CD14-positive monocyte (primary cell): ENCODE measurements at regions not wholly inside any gene's neighbourhood (a gene's known extent, or its start where the extent isn't known, plus 50 kb on each side); places are given as distances from the start of the nearest gene placed in this dataset.

Source experiments
- DNase-seq, 3 donors: peaks; one replicate each; pipeline ENCODE4 v3.0.0-alpha.2; 2011 to 2022
- H2AFZ ChIP-seq: 2 replicates; pipeline ENCODE4 v1.6.0; 2012; ENCODE audit warnings: mild to moderate bottlenecking, low read depth, low read length, inconsistent platforms; ENCODE audit not compliant: insufficient read depth, poor library complexity, severe bottlenecking
- H3K27ac ChIP-seq, 2 donors: 1 replicate in 1 of 2; 2 replicates in 1 of 2; pipeline ENCODE4 v1.5.1; 2012 to 2013; ENCODE audit warnings: low read length in 2 of 2, control low read depth in 1 of 2, inconsistent platforms in 1 of 2, low read depth in 1 of 2, mild to moderate bottlenecking in 1 of 2
- H3K27me3 ChIP-seq, 2 donors: one replicate each; pipeline versions ENCODE4 v1.6.0 to v1.6.1; 2011 to 2013; ENCODE audit warnings: low read length in 2 of 2; ENCODE audit not compliant: control insufficient read depth in 2 of 2, insufficient read depth in 2 of 2
- H3K36me3 ChIP-seq, 2 donors: replicated peaks in 1 of 2; 1 replicate in 1 of 2; 2 replicates in 1 of 2; pipeline versions ENCODE4 v1.5.1 to v1.6.1; 2012 to 2013; ENCODE audit warnings: low read length in 2 of 2, control low read depth in 1 of 2, inconsistent platforms in 1 of 2, mild to moderate bottlenecking in 1 of 2; ENCODE audit not compliant: insufficient read depth in 2 of 2, control insufficient read depth in 1 of 2
- H3K4me1 ChIP-seq, 2 donors: 1 replicate in 1 of 2; 2 replicates in 1 of 2; pipeline versions ENCODE4 v1.5.1 to v1.6.1; 2012 to 2013; ENCODE audit warnings: low read length in 2 of 2, control low read depth in 1 of 2, inconsistent platforms in 1 of 2, mild to moderate bottlenecking in 1 of 2, moderate library complexity in 1 of 2; ENCODE audit not compliant: insufficient read depth in 2 of 2, control insufficient read depth in 1 of 2
- H3K4me2 ChIP-seq: replicated peaks from 2 replicates; pipeline ENCODE3; 2012; ENCODE audit warnings: low read length, moderate library complexity, mild to moderate bottlenecking; ENCODE audit not compliant: poor library complexity, severe bottlenecking; ENCODE audit errors: extremely low read depth
- H3K4me3 ChIP-seq, 3 experiments: fragments of 200-600 bp in 1 of 3; sonication (generic) in 1 of 3; replicated peaks in 1 of 3; 1 replicate in 2 of 3; 2 replicates in 1 of 3; pipeline ENCODE4 v1.5.1; 2011 to 2013; ENCODE audit warnings: low read length in 3 of 3, mild to moderate bottlenecking in 3 of 3, control low read depth in 2 of 3, low read depth in 2 of 3, inconsistent platforms in 1 of 3, moderate library complexity in 1 of 3
- H3K79me2 ChIP-seq: 2 replicates; pipeline ENCODE4 v1.6.0; 2012; ENCODE audit warnings: mild to moderate bottlenecking, control low read depth, inconsistent platforms, low read length, moderate library complexity; ENCODE audit not compliant: insufficient read depth
- H3K9ac ChIP-seq: 2 replicates; pipeline ENCODE4 v1.6.0; 2017; ENCODE audit warnings: low read length, mild to moderate bottlenecking; ENCODE audit not compliant: insufficient read depth, poor library complexity, severe bottlenecking
- H3K9me3 ChIP-seq, 2 donors: replicated peaks in 1 of 2; 1 replicate in 1 of 2; 2 replicates in 1 of 2; pipeline versions ENCODE4 v1.5.1 to v1.6.1; 2012 to 2013; ENCODE audit warnings: low read length in 2 of 2, control low read depth in 1 of 2; ENCODE audit not compliant: control insufficient read depth in 1 of 2, insufficient read depth in 1 of 2
- H4K20me1 ChIP-seq: 2 replicates; pipeline ENCODE4 v1.6.0; 2012; ENCODE audit warnings: mild to moderate bottlenecking, low read length, control low read depth, moderate library complexity; ENCODE audit not compliant: insufficient read depth
- H3K27ac Mint-ChIP-seq, 7 donors: one replicate each; pipeline ENCODE4 v1.8.0; 2020; ENCODE audit warnings: mild to moderate bottlenecking in 7 of 7, mixed read lengths in 7 of 7, moderate library complexity in 6 of 7, inconsistent platforms in 2 of 7
- H3K27me3 Mint-ChIP-seq, 3 donors: one replicate each; pipeline ENCODE4 v1.8.0; 2021 to 2022; ENCODE audit warnings: low read depth in 3 of 3, mild to moderate bottlenecking in 3 of 3, mixed read lengths in 3 of 3, moderate library complexity in 3 of 3, inconsistent platforms in 1 of 3
- H3K36me3 Mint-ChIP-seq, 2 donors: one replicate each; pipeline ENCODE4 v1.8.0; 2020; ENCODE audit warnings: mixed read lengths in 2 of 2, inconsistent platforms in 1 of 2, mild to moderate bottlenecking in 1 of 2
- H3K4me1 Mint-ChIP-seq: one replicate; pipeline ENCODE4 v1.8.0; 2020; ENCODE audit warnings: mild to moderate bottlenecking, mixed read lengths
- H3K4me3 Mint-ChIP-seq, 2 donors: one replicate each; pipeline ENCODE4 v1.8.0; 2020; ENCODE audit warnings: mild to moderate bottlenecking in 2 of 2, mixed read lengths in 2 of 2, moderate library complexity in 1 of 2
- H3K9me3 Mint-ChIP-seq, 7 donors: one replicate each; pipeline ENCODE4 v1.8.0; 2020 to 2022; ENCODE audit warnings: mixed read lengths in 7 of 7, mild to moderate bottlenecking in 6 of 7, moderate library complexity in 6 of 7, inconsistent platforms in 2 of 7
- CTCF ChIP-seq: fragments of 200-600 bp; IDR thresholded peaks from one replicate; pipeline ENCODE4 v1.8.0; 2022; ENCODE audit warnings: antibody characterized with exemption, mild to moderate bottlenecking
- WGBS: methylation state at CpG from one replicate; pipeline ENCODE4 v1.1.5; 2013; ENCODE audit warnings: missing lambda C conversion rate; ENCODE audit not compliant: insufficient coverage; 5-methylcytosine and 5-hydroxymethylcytosine counted together
- intact Hi-C, 2 donors: fragments of 100-400 bp; cut with micrococcal nuclease; formaldehyde crosslinking; loops; one replicate each; pipeline versions ENCODE4 v1.15.0 to v1.15.1; 2023

GRCh38 chr7:13226385-13226784 lies 539.0 kb downstream of the ARL4A start:
- no CpG with 5 or more reads among the region's 4 CpGs for WGBS
- no peaks in the 10 kb centered on the region for H3K27me3 ChIP-seq
- H3K9me3 ChIP-seq = no peaks in the 10 kb centered on the region
- H3K4me2 ChIP-seq = no peak overlapping the region
- no peak for DNase-seq
- intact Hi-C loops = no loop called here
- H3K36me3 ChIP-seq = no peaks in the 10 kb centered on the region
- H4K20me1 ChIP-seq = no peaks in the 10 kb centered on the region
- no peak overlapping the region for H2AFZ ChIP-seq
- H3K4me3 ChIP-seq = no peak overlapping the region
- no peak for TF ChIP-seq CTCF
- no peak overlapping the region for H3K4me3 Mint-ChIP-seq
- no peaks in the 10 kb centered on the region for H3K79me2 ChIP-seq
- H3K27ac ChIP-seq = no peak overlapping the region
- H3K4me1 ChIP-seq = no peaks in the 10 kb centered on the region
- H3K27me3 Mint-ChIP-seq = peaks cover 0 to 2% (median 1%) of the 10 kb centered on the region in 3 donors
- no peak overlapping the region for H3K27ac Mint-ChIP-seq
- H3K36me3 Mint-ChIP-seq = no peaks in the 10 kb centered on the region
- peaks cover 0 to under 1% (median 0%) of the 10 kb centered on the region in 7 donors for H3K9me3 Mint-ChIP-seq
- H3K9ac ChIP-seq = no peak overlapping the region
- no peaks in the 10 kb centered on the region for H3K4me1 Mint-ChIP-seq

DNA sequence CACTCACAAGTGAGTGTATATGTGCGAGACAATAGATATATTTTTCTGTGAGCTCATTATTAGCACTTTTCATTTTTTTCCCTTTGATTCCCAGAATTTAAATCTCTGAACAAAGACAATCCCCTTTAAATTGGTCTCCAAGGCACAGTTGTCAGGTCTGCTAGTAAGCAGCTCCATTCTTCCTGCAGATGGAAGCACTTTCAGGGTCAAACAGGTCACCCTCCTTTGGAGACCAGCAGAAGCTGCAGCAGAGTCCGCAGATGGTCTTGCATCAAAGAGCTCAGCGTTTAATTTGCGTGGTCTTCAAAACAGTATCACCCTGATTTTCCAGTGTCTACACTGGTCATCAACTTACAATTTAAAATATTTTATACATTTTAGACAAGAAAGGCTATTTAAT lies 543.8 kb downstream of the ARL4A start:
- H3K4me3 ChIP-seq = no peak overlapping the region
- no peaks in the 10 kb centered on the region for H3K36me3 Mint-ChIP-seq
- no peak overlapping the region for H3K27ac Mint-ChIP-seq
- no peak overlapping the region for H3K4me3 Mint-ChIP-seq
- no peaks in the 10 kb centered on the region for H3K9me3 ChIP-seq
- intact Hi-C loops = no loop called here
- no peak overlapping the region for H2AFZ ChIP-seq
- H3K4me1 ChIP-seq = no peaks in the 10 kb centered on the region
- peaks cover 0 to 2% (median 1%) of the 10 kb centered on the region in 3 donors for H3K27me3 Mint-ChIP-seq
- H3K36me3 ChIP-seq = no peaks in the 10 kb centered on the region
- no peak overlapping the region for H3K27ac ChIP-seq
- H3K27me3 ChIP-seq = no peaks in the 10 kb centered on the region
- no peaks in the 10 kb centered on the region for H4K20me1 ChIP-seq
- no peaks in the 10 kb centered on the region for H3K79me2 ChIP-seq
- no peak overlapping the region for H3K4me2 ChIP-seq
- H3K9ac ChIP-seq = no peak overlapping the region
- TF ChIP-seq CTCF = no peak
- no CpG with 5 or more reads among the region's 4 CpGs for WGBS
- DNase-seq = no peak
- no peaks in the 10 kb centered on the region for H3K9me3 Mint-ChIP-seq
- no peaks in the 10 kb centered on the region for H3K4me1 Mint-ChIP-seq
